ENCODE measurements at regions not wholly inside any gene's neighbourhood (a gene's known extent, or its start where the extent isn't known, plus 50 kb on each side); places are given as distances from the start of the nearest gene placed in this dataset.
"Not testable (repeated sequence)": the region's sequence is repeated elsewhere in the genome, so short reads cannot be mapped to it uniquely, and the experiment has no call there.

- TF ChIP-seq ZNF274 (IDR thresholded peaks at IDR 0.05; ENCODE audit: low read depth, low read length) = no peak
- TF ChIP-seq YY1 (IDR thresholded peaks at IDR 0.05; ENCODE audit: insufficient read depth, insufficient read length) = no peak
- no peak for TF ChIP-seq SUZ12 (IDR thresholded peaks at IDR 0.05; ENCODE audit: extremely low read depth, insufficient read depth, insufficient read length)
- Histone ChIP-seq H3K4me1 (ENCODE audit: insufficient read depth, insufficient read length) (no peaks in the 10 kb centered on the region), H3K4me3 (ENCODE audit: insufficient read length, low read depth) (no peak overlapping the region), H3K9ac (ENCODE audit: insufficient read length, low read depth) (no peak overlapping the region), H3K27me3 (ENCODE audit: insufficient read depth, insufficient read length) (no peaks in the 10 kb centered on the region), H3K9me3 (ENCODE audit: insufficient read depth, low read length) (no peaks in the 10 kb centered on the region), H3K36me3 (ENCODE audit: insufficient read depth, insufficient read length, low read length) (no peaks in the 10 kb centered on the region)
- DNase-seq (ENCODE audit: low read depth, low spot score) = no peak
Observed at GRCh38 chr2:41320491-41320890, 727.3 kb upstream of the PKDCC start.

GRCh38 chr2:41321351-41321750 lies 726.5 kb upstream of the PKDCC start:
- DNase-seq (ENCODE audit: low read depth, low spot score) = no peak
- no peaks in the 10 kb centered on the region for H3K27me3 ChIP-seq (ENCODE audit: insufficient read depth, insufficient read length)
- H3K4me1 ChIP-seq (ENCODE audit: insufficient read depth, insufficient read length) = no peaks in the 10 kb centered on the region
- no peaks in the 10 kb centered on the region for H3K9me3 ChIP-seq (ENCODE audit: insufficient read depth, low read length)
- H3K4me3 ChIP-seq (ENCODE audit: insufficient read length, low read depth) = no peak overlapping the region
- H3K9ac ChIP-seq (ENCODE audit: insufficient read length, low read depth) = no peak overlapping the region
- H3K36me3 ChIP-seq (ENCODE audit: insufficient read depth, insufficient read length, low read length) = no peaks in the 10 kb centered on the region
- TF ChIP-seq ZNF274 (IDR thresholded peaks at IDR 0.05; ENCODE audit: low read depth, low read length) = no peak
- no peak for TF ChIP-seq YY1 (IDR thresholded peaks at IDR 0.05; ENCODE audit: insufficient read depth, insufficient read length)
- no peak for TF ChIP-seq SUZ12 (IDR thresholded peaks at IDR 0.05; ENCODE audit: extremely low read depth, insufficient read depth, insufficient read length)

- H3K36me3 ChIP-seq (ENCODE audit: insufficient read depth, insufficient read length, low read length) = no peaks in the 10 kb centered on the region
- H3K4me1 ChIP-seq (ENCODE audit: insufficient read depth, insufficient read length) = no peaks in the 10 kb centered on the region
- no peak overlapping the region for H3K9ac ChIP-seq (ENCODE audit: insufficient read length, low read depth)
- TF ChIP-seq YY1 (IDR thresholded peaks at IDR 0.05; ENCODE audit: insufficient read depth, insufficient read length) = no peak
- no peak for TF ChIP-seq SUZ12 (IDR thresholded peaks at IDR 0.05; ENCODE audit: extremely low read depth, insufficient read depth, insufficient read length)
- no peak for TF ChIP-seq ZNF274 (IDR thresholded peaks at IDR 0.05; ENCODE audit: low read depth, low read length)
- H3K27me3 ChIP-seq (ENCODE audit: insufficient read depth, insufficient read length) = no peaks in the 10 kb centered on the region
- H3K4me3 ChIP-seq (ENCODE audit: insufficient read length, low read depth) = no peak overlapping the region
- peak; percentile 8 for DNase-seq (ENCODE audit: low read depth, low spot score)
- no peaks in the 10 kb centered on the region for H3K9me3 ChIP-seq (ENCODE audit: insufficient read depth, low read length)
Observed at GRCh38 chr2:41326851-41327250, 721.0 kb upstream of the PKDCC start.

- H3K4me1 ChIP-seq (ENCODE audit: insufficient read depth, insufficient read length) = no peaks in the 10 kb centered on the region
- H3K27me3 ChIP-seq (ENCODE audit: insufficient read depth, insufficient read length) = no peaks in the 10 kb centered on the region
- no peaks in the 10 kb centered on the region for H3K36me3 ChIP-seq (ENCODE audit: insufficient read depth, insufficient read length, low read length)
- TF ChIP-seq SUZ12 (IDR thresholded peaks at IDR 0.05; ENCODE audit: extremely low read depth, insufficient read depth, insufficient read length) (no peak), ZNF274 (IDR thresholded peaks at IDR 0.05; ENCODE audit: low read depth, low read length) (no peak), YY1 (IDR thresholded peaks at IDR 0.05; ENCODE audit: insufficient read depth, insufficient read length) (no peak)
- no peak for DNase-seq (ENCODE audit: low read depth, low spot score)
- no peak overlapping the region for H3K9ac ChIP-seq (ENCODE audit: insufficient read length, low read depth)
- no peak overlapping the region for H3K4me3 ChIP-seq (ENCODE audit: insufficient read length, low read depth)
- H3K9me3 ChIP-seq (ENCODE audit: insufficient read depth, low read length) = no peaks in the 10 kb centered on the region
Observed at GRCh38 chr2:41329040-41329439, 718.8 kb upstream of the PKDCC start.

GRCh38 chr2:41334159-41334558 lies 713.7 kb upstream of the PKDCC start:
- no peak for TF ChIP-seq YY1 (IDR thresholded peaks at IDR 0.05; ENCODE audit: insufficient read depth, insufficient read length)
- no peak for TF ChIP-seq SUZ12 (IDR thresholded peaks at IDR 0.05; ENCODE audit: extremely low read depth, insufficient read depth, insufficient read length)
- H3K9ac ChIP-seq (ENCODE audit: insufficient read length, low read depth) = no peak overlapping the region
- H3K27me3 ChIP-seq (ENCODE audit: insufficient read depth, insufficient read length) = no peaks in the 10 kb centered on the region

GRCh38 chr2:41335573-41335972 lies 712.2 kb upstream of the PKDCC start:
- H3K9me3 ChIP-seq (ENCODE audit: insufficient read depth, low read length); H3K4me3 ChIP-seq (ENCODE audit: insufficient read length, low read depth); H3K9ac ChIP-seq (ENCODE audit: insufficient read length, low read depth); H3K27me3 ChIP-seq (ENCODE audit: insufficient read depth, insufficient read length); DNase-seq (ENCODE audit: low read depth, low spot score); H3K4me1 ChIP-seq (ENCODE audit: insufficient read depth, insufficient read length); H3K36me3 ChIP-seq (ENCODE audit: insufficient read depth, insufficient read length, low read length): not testable (repeated sequence)

More at GRCh38 chr2:41334159-41334558, 713.7 kb upstream of the PKDCC start:
- Histone ChIP-seq H3K4me3 (ENCODE audit: insufficient read length, low read depth) (no peak overlapping the region), H3K4me1 (ENCODE audit: insufficient read depth, insufficient read length) (no peaks in the 10 kb centered on the region), H3K9me3 (ENCODE audit: insufficient read depth, low read length) (no peaks in the 10 kb centered on the region), H3K36me3 (ENCODE audit: insufficient read depth, insufficient read length, low read length) (no peaks in the 10 kb centered on the region)
- no peak for DNase-seq (ENCODE audit: low read depth, low spot score)

- Histone ChIP-seq H3K4me3 (ENCODE audit: insufficient read length, low read depth) (no peak overlapping the region), H3K27me3 (ENCODE audit: insufficient read depth, insufficient read length) (no peaks in the 10 kb centered on the region), H3K9ac (ENCODE audit: insufficient read length, low read depth) (no peak overlapping the region), H3K9me3 (ENCODE audit: insufficient read depth, low read length) (no peaks in the 10 kb centered on the region), H3K4me1 (ENCODE audit: insufficient read depth, insufficient read length) (no peaks in the 10 kb centered on the region), H3K36me3 (ENCODE audit: insufficient read depth, insufficient read length, low read length) (no peaks in the 10 kb centered on the region)
- DNase-seq (ENCODE audit: low read depth, low spot score) = no peak
- TF ChIP-seq ZNF274 (IDR thresholded peaks at IDR 0.05; ENCODE audit: low read depth, low read length) (no peak), YY1 (IDR thresholded peaks at IDR 0.05; ENCODE audit: insufficient read depth, insufficient read length) (no peak), SUZ12 (IDR thresholded peaks at IDR 0.05; ENCODE audit: extremely low read depth, insufficient read depth, insufficient read length) (no peak)
Observed at GRCh38 chr2:41337956-41338355, 709.9 kb upstream of the PKDCC start.

GRCh38 chr2:41344529-41344928 lies 703.3 kb upstream of the PKDCC start:
- H3K9me3 ChIP-seq (ENCODE audit: insufficient read depth, low read length) = no peaks in the 10 kb centered on the region
- H3K36me3 ChIP-seq (ENCODE audit: insufficient read depth, insufficient read length, low read length) = no peaks in the 10 kb centered on the region
- no peaks in the 10 kb centered on the region for H3K27me3 ChIP-seq (ENCODE audit: insufficient read depth, insufficient read length)
- TF ChIP-seq YY1 (IDR thresholded peaks at IDR 0.05; ENCODE audit: insufficient read depth, insufficient read length) (no peak), ZNF274 (IDR thresholded peaks at IDR 0.05; ENCODE audit: low read depth, low read length) (no peak), SUZ12 (IDR thresholded peaks at IDR 0.05; ENCODE audit: extremely low read depth, insufficient read depth, insufficient read length) (no peak)
- no peaks in the 10 kb centered on the region for H3K4me1 ChIP-seq (ENCODE audit: insufficient read depth, insufficient read length)
- DNase-seq (ENCODE audit: low read depth, low spot score) = no peak
- no peak overlapping the region for H3K9ac ChIP-seq (ENCODE audit: insufficient read length, low read depth)
- no peak overlapping the region for H3K4me3 ChIP-seq (ENCODE audit: insufficient read length, low read depth)

Measured in NT2/D1 (cell line).